RPMI8226 (cell line): ENCODE measurements at regions not wholly inside any gene's neighbourhood (a gene's known extent, or its start where the extent isn't known, plus 50 kb on each side); places are given as distances from the start of the nearest gene placed in this dataset.

ENCODE experiments used
- DNase-seq: peaks from one replicate; pipeline ENCODE4 v3.0.0-alpha.2; 2015

DNA sequence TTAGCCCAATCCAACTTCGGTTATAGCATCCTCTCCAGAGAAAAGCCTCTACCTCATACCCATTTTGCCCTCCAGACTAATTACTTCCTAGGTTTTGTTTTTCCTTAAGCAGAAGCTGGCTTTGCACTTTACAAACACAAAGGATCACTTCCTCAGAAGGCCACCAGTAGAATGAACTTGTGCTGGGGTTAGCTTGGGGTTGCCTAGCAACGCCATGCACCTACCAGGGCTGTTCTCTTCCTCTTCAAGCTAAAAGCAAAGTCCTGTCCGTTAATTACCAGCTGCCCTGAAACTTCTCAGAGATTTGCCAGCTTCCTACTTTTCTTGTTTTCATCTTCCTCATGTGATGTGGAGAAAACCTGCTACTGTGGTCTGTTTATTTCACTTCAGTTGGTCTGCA, 132.0 kb upstream of the WWC1 start:
- peak; percentile 54 for DNase-seq

- DNase-seq: no peak
Observed at GRCh38 chr5:168162464-168162863, 129.0 kb upstream of the WWC1 start.

- DNase-seq: no peak
Observed at GRCh38 chr5:168163966-168164365, 127.5 kb upstream of the WWC1 start.

DNA sequence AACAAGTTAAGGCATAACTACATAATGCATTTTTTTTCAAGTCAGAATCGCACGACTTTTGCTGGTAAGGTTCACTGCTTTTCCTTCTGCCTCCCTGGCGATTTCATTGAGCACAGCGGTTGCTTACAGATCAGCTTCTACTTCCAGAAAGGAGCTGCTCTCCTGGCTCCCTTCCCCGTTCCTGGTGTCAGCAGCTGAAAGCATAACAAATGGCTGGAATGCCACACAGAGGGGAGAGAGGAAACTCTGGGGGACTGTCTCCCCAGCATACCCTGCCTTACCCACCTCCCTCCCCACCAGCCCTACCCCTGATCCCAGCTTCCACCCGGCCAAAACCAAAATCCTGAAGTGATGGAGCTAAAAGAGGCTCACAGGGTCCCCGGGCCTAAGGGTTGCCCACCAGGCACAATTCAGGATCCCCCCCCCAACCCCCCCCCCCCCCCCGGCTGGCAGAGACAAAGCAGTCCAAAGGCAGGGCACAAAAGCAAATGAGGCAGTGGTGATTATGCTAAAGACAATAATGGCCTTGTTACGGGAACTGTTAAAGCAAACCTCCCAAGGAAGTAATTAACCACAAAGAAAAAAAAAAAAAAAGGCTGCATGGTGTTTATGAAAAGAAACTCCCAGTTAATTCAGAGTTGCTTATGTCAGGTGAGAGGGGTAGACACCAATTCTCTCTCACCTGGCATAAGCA, 126.1 kb upstream of the WWC1 start:
- DNase-seq: no peak

DNA sequence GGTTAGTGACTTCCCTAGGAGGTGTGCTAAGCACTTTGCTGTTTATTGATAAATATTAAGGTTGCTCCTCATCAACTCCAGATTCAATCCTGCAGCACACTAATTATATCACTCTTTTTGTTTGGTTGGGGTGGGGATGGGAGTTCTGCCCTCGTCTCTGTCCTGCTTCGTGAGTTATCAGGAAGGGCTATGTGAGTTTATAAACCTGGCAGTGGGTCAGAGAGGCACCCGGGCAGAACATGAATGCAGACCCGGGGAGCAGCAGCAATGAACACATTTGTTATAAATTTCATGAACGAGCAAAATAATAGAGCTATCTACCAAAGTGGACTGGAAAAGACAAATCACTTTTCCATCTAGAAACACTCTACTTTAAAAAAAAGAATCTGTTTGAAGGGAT, 125.5 kb upstream of the WWC1 start:
- no peak for DNase-seq

GRCh38 chr5:168167338-168167737, 124.1 kb upstream of the WWC1 start:
- DNase-seq: no peak

GRCh38 chr5:168168978-168169698, 122.3 kb upstream of the WWC1 start:
- no peak for DNase-seq

- no peak for DNase-seq
Observed at GRCh38 chr5:168169791-168170190, 121.7 kb upstream of the WWC1 start.

DNA sequence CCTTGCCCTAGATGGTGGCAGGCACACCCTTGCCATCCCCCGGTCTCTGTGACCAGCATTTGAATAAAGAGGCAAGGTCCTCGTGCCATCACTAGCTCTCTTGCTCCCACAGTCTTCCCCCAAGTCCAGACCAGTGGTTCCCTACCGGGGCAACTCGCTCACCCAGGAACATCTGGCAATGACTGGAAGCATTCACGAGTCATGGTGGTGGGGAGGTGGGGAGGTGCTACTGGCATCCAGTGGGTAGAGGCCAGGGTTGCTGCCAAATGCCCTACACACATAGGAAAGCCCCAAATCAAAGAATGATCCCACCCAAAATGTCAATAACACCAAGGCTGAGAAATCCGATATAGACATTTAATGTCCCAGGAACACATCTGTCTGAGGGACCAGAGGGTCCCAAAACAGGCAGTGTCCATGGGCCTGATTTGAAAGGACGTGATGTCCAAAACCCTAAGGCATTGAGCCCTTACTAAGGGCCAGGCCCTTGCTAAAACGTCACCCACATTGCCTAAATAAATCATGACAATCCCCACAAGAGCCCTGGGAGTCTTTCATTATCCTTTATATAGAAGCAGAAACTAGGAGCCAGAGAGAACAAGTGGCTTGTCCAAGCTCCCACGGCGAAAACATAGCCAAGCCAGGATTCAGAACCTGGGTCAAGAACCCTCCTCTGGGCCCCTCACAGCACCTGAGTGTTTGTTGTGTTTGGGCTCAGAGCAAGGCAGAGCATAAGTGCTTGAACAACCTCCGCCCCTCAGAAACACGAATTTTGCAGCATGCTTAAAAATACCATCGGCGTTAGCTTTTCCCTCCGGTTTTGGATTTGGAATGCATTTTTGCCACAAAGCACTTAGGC, 119.3 kb upstream of the WWC1 start:
- DNase-seq: no peak

DNA sequence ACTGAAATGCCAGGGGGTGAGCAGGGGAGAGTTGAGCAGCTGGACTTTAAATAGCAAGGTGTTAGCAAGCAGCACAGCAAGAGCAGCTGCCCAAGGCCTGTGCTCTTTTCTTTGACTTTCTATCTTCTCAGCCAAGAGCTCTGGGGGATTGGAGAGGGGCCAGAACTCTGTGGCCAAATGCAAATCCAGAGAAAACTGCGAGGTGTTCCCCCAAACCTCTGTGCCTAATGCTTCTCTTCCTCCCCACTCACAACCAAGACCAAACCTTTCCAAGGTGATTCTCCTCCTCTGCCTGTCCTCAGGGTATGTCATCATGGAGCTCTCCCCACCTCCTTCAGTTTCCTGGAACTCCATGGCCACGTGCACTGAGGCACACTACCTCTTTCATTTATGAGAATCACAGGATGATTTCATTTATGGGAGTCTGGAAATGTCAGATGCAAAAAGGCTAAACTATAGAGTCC, 118.7 kb upstream of the WWC1 start:
- DNase-seq: peak; percentile 20

- peak; percentile 95 for DNase-seq
Observed at GRCh38 chr5:168174376-168174775, 117.1 kb upstream of the WWC1 start.

DNA sequence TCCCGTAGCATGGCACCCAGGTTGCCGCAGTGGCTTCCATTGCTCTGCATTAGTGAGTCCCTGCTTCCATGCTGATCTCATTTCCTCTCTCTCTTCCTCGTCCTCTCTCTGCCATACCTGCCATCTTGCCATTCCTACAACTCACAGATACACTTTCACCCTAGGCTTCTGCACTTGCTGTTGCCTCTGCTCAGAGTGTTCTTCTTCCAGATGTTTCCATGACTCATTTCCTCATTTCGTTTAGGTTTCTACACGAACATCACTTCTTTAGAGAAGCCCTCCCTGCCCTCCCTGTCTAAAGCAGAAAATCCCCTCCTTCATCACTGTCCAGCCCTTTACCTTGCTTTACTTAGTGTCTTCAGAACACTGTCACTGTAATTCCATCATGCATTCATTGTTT, 115.2 kb upstream of the WWC1 start:
- DNase-seq: peak; percentile 3

- DNase-seq: no peak
Observed at GRCh38 chr5:168176941-168177340, 114.5 kb upstream of the WWC1 start.

DNA sequence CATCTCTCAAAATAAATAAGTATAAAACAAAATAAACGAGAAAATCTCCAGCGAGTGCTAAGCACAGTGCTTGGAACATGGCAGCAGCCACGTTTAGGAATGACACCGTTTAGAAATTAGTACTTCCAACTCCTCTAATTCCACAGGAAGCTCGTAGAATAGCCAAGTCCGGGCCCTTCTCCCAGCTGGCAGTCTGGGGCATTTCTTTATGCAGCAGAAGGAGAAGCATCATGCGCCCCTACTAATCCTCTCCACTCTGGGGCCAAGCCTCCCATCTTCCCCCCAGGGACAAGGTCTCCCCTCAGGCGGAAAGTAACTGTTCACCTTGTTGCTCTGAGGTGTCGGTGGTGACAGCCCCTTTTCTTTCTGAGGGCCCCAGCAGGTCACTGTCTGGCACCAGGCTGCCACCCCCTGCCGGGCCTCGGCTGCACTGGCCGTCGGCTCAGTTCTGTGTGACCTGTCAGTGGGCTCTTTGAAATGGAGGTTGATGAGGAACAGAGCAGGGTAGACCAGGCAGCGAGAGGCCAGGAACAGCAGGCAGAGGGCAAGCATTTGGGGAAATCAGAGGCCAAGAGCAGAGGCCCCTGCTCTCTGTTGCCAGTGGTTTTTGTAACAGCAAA, 113.5 kb upstream of the WWC1 start:
- no peak for DNase-seq

GRCh38 chr5:168179192-168179593, 112.3 kb upstream of the WWC1 start:
- DNase-seq: peak; percentile 15

- no peak for DNase-seq
Observed at GRCh38 chr5:168182269-168182668, 109.2 kb upstream of the WWC1 start.

- DNase-seq: no peak
Observed at GRCh38 chr5:168184103-168184502, 107.3 kb upstream of the WWC1 start.

DNA sequence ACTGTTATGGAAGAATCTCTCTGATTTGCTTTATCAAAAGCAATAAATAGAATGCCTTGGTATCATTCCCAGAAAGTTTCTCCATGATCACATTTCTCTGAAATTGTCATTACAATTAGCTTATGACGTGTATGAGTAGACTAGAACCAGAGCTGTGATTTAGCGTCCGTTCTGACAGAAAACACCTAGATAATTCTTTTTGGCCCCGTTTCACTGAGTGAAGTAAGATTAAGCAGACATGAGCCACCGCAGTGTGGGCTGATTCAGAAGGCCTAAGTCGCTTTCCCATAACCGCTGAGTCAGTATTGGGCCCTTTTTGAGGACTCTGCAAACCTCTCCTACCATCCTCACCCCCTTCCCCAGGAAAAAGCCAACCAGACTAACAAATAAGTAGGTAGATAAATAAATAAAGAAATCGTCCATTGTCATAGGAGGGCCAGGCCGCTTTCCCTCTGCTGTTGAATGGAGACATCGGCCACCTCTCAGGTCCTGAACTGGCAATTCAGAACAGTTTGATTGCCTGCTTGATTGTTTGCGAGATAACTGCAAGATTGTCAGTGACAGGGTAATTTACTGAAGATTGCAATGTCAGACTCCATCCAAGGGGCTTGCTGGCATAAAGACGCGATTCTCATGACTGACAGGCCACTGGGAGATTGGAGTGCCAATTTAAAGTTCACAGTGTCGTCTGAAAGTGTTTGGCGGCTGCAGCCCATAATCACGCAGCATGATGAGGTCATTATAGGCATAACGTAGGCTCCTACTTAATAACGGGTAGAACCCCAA, 105.0 kb upstream of the WWC1 start:
- DNase-seq: no peak

DNA sequence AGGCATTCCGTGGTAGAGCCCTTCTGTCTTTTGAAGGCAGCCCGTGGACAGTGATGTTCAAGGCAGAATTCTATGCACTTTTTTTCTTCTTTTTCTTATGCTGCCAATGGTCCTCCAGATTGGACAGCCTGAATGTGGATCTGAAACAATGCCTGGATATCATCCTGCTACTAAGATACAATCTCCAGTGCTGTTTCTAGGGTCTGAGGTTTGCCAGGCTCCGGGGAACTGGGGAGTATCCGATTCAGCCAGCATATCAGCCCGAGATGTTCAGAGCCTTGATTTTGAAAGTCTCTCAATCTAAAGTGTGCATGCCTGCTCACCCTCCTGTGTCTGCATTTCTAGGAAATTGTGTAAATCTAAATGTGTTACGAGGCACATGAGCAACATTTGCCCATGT, 103.8 kb upstream of the WWC1 start:
- DNase-seq: no peak

- DNase-seq: no peak
Observed at GRCh38 chr5:168188182-168188581, 103.3 kb upstream of the WWC1 start.

DNA sequence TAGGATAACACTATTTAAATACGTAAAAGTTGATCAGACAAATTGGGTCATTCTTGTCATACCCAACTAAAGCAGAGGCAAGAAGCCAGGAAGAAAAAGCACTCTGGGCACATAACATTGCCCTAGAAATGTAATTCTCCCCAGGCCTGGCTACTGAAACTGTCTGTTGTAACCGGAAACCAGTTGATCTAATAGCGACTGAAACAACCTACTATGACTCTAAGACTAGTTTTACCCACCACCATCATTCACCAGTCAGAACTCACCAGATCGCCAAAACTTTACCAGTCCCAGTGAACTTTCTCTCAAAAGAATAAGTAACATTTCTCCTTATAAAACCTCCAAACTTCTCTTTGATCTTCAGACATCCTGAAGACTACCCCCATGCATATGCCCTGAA, 99.3 kb upstream of the WWC1 start:
- no peak for DNase-seq

GRCh38 chr5:168193493-168194250, 97.8 kb upstream of the WWC1 start:
- DNase-seq: no peak
